GM18505 (cell line): ENCODE measurements at regions not wholly inside any gene's neighbourhood (a gene's known extent, or its start where the extent isn't known, plus 50 kb on each side); places are given as distances from the start of the nearest gene placed in this dataset.
"Not testable (repeated sequence)": the region's sequence is repeated elsewhere in the genome, so short reads cannot be mapped to it uniquely, and the experiment has no call there.

ENCODE experiments used
- ATAC-seq: cut with Tn5 transposase; IDR thresholded peaks from one replicate; pipeline ENCODE4 v1.9.1; 2021; ENCODE audit not compliant: unreplicated experiment
- POLR2A ChIP-seq: IDR thresholded peaks from 4 replicates; pipeline ENCODE4 v1.6.1; 2011; ENCODE audit warnings: borderline replicate concordance; ENCODE audit not compliant: insufficient read depth, insufficient read length; ENCODE audit errors: extremely low read depth

- no peak for ATAC-seq
- TF ChIP-seq POLR2A: no peak
Measured at GRCh38 chr16:14002416-14002990, 68.6 kb upstream of the MRTFB start.

GRCh38 chr16:14003074-14003570 is 68.0 kb upstream of the MRTFB start:
- no peak for TF ChIP-seq POLR2A
- no peak for ATAC-seq

GRCh38 chr16:14004031-14004728 is 66.9 kb upstream of the MRTFB start:
- no peak for ATAC-seq
- no peak for TF ChIP-seq POLR2A

GRCh38 chr16:14004729-14005315 is 66.3 kb upstream of the MRTFB start:
- no peak for ATAC-seq
- no peak for TF ChIP-seq POLR2A

GRCh38 chr16:14005335-14005734 is 65.8 kb upstream of the MRTFB start:
- no peak for TF ChIP-seq POLR2A
- ATAC-seq: no peak

- ATAC-seq: peak; percentile 71
- no peak for TF ChIP-seq POLR2A
Measured at GRCh38 chr16:14007450-14007849, 63.7 kb upstream of the MRTFB start.

GRCh38 chr16:14011001-14011400 is 60.1 kb upstream of the MRTFB start:
- ATAC-seq: no peak
- no peak for TF ChIP-seq POLR2A

- ATAC-seq: no peak
- TF ChIP-seq POLR2A: no peak
Measured at GRCh38 chr16:14011846-14012245, 59.3 kb upstream of the MRTFB start.

- ATAC-seq: no peak
- TF ChIP-seq POLR2A: no peak
Measured at GRCh38 chr16:14013145-14013570, 58.0 kb upstream of the MRTFB start.

GRCh38 chr16:14013571-14014283 is 57.4 kb upstream of the MRTFB start:
- ATAC-seq: no peak
- no peak for TF ChIP-seq POLR2A

- ATAC-seq: no peak
Measured at GRCh38 chr16:14014284-14014625, 56.9 kb upstream of the MRTFB start.

GRCh38 chr16:14015033-14015432 is 56.1 kb upstream of the MRTFB start:
- no peak for ATAC-seq
- no peak for TF ChIP-seq POLR2A

More at GRCh38 chr16:14014284-14014625, 56.9 kb upstream of the MRTFB start:
- no peak for TF ChIP-seq POLR2A

- TF ChIP-seq POLR2A: no peak
- ATAC-seq: no peak
Measured at GRCh38 chr16:14015461-14015860, 55.7 kb upstream of the MRTFB start.

GRCh38 chr16:14015948-14016347 is 55.2 kb upstream of the MRTFB start:
- no peak for TF ChIP-seq POLR2A
- ATAC-seq: no peak

GRCh38 chr16:14016362-14016761 is 54.8 kb upstream of the MRTFB start:
- ATAC-seq: not testable (repeated sequence)
